ENCODE measurements at regions not wholly inside any gene's neighbourhood (a gene's known extent, or its start where the extent isn't known, plus 50 kb on each side); places are given as distances from the start of the nearest gene placed in this dataset.
A peak's percentile ranks its signal among the peaks of the same experiment; 100 is the strongest.

DNA sequence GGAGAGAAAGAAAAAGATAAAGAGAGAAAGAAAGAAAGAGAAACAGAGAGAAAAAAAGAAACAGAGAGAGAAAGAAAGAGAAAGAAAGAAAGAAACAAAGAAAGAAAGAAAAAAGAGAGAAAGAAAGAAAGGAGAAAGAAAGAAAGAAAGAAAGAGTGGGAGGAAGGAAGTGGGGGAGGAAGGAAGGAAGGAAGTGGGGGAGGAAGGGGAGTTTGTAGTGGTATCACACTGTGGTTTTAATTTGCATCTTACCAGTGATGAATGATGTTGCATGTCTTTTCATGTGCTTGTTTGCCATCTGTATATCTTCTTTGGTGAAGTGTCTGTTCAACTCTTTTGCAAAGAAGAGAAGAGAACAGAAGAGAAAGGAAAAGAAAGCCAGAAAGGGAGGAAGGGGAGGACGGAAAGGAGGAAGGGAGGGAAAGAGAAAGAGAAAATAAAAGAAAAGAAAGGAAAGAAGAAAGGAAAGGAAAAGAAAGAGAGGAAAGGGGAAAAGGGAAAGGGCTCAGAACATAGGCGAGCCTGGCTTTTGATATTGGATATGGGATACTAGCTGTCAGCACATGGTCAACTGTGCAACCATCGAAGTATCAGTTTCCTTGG lies 79.2 kb upstream of the FRMD4A start:
- no peak for DNase-seq (ENCODE audit: low spot score in 2 of 2)
- peak overlapping the region; percentile 32 for H3K27ac Mint-ChIP-seq
- H3K4me3 Mint-ChIP-seq = peak overlapping the region; percentile 2
- peaks cover 10% of the 10 kb centered on the region for H3K9me3 Mint-ChIP-seq
- H3K4me1 Mint-ChIP-seq = peaks cover 19% of the 10 kb centered on the region
- ATAC-seq = peak; percentile 57
- H3K36me3 Mint-ChIP-seq = peaks cover 4% of the 10 kb centered on the region

DNA sequence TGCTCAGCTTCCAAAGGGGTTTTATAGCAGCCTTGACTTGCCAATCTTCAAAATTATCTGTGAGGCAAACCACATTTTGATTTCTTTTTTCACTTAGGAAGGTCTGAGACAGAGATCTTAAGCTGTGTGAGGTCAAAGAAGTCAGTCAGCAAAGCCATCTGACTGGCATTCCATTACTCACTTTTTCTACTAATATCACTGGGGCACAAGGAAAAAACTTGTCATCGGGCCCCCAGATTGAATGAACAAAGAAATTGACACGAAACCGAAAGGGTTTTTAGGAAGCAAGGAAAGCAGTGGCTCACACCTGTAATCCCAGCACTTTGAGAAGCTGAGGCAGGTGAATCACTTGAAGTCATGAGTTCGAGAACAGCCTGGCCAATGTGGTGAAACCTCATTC lies 78.5 kb upstream of the FRMD4A start:
- no peak for DNase-seq (ENCODE audit: low spot score in 2 of 2)
- no peak overlapping the region for H3K27ac Mint-ChIP-seq

DNA sequence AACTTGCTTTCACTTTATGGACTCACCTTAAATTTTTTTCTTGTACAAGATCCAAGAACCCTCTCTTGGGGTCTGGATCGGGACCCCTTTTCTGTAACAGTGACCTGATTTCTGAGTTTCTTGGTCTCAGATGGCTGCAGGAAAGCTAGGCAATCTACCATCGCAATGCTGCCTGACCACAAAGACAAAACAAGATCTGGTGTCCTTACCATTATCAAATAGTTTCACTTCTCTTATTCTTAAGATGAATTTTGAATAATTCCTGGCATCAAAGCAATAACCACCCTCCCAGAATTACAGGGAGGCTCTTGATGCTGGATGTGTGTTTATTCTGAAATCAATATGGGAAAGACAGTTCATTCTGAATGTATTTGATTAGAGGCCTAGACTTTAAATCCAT lies 77.4 kb upstream of the FRMD4A start:
- H3K4me3 Mint-ChIP-seq = no peak overlapping the region
- H3K27ac Mint-ChIP-seq = no peak overlapping the region
- DNase-seq (ENCODE audit: low spot score in 2 of 2) = no peak
- ATAC-seq = no peak
- peaks cover 4% of the 10 kb centered on the region for H3K36me3 Mint-ChIP-seq
- H3K9me3 Mint-ChIP-seq = peaks cover 10% of the 10 kb centered on the region
- H3K4me1 Mint-ChIP-seq = peaks cover 19% of the 10 kb centered on the region

More for the DNA sequence above, 78.5 kb upstream of the FRMD4A start:
- Mint-ChIP-seq H3K9me3 (peaks cover 10% of the 10 kb centered on the region), H3K4me1 (peaks cover 19% of the 10 kb centered on the region), H3K36me3 (peaks cover 4% of the 10 kb centered on the region), H3K4me3 (peak overlapping the region; percentile 2)
- ATAC-seq = peak; percentile 34

- DNase-seq (ENCODE audit: low spot score in 2 of 2) (no peak), ATAC-seq (no peak)
- Mint-ChIP-seq H3K4me3 (no peak overlapping the region), H3K27ac (no peak overlapping the region), H3K4me1 (peaks cover 19% of the 10 kb centered on the region), H3K9me3 (peaks cover 10% of the 10 kb centered on the region), H3K36me3 (peaks cover 4% of the 10 kb centered on the region)
These were observed 76.8 kb upstream of the FRMD4A start for GRCh38 chr10:14407567-14407966.

DNA sequence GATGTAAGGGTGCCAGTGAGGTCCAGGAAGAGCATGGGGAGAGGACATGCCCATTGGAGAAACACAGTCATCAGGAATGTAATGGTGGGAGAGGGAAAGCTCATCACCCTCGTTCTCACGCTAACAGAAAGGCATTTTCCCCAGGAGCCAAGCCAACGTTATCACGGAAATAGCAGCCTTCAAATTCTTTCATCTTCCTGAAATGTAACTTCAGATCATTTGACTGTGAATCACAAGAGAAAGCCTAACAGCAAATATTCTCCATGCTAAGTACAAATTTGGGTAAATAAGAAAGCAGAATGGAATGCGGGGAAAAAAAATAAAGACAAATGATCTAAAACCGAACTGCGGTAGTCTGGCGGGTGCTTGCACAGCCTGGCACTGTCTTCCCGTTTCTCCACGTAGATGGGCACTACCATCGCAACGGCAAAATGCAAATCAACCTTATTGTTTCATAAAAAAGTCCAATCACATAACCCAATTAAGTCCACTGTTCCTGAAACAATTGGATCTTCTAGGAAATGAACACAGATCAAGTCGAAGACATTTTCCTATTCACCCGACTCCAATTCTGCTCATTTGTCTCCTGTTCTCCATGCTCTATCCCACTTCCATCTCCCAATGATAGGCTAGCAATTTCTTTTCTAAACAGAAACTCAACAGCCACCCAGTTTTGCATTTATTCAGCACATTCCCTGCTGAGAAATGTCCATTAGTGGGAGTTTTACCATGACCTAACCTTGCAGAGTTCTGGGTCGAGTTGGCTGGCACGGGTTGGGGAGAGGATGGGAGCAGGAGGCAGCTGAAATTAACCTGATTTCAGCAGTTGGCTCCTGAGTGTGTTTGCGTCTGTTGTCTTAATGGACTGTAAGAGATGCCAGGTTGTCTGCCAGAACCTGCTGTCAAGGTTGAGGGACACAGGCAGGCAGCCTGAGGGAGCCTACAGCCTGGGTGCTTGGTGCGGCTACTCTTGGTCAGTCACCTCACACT lies 74.6 kb upstream of the FRMD4A start:
- Mint-ChIP-seq H3K9me3 (peaks cover 7% of the 10 kb centered on the region), H3K27ac (no peak overlapping the region), H3K36me3 (peaks cover 4% of the 10 kb centered on the region), H3K4me3 (no peak overlapping the region), H3K4me1 (peaks cover 11% of the 10 kb centered on the region)
- ATAC-seq = no peak
- no peak for DNase-seq (ENCODE audit: low spot score in 2 of 2)

DNA sequence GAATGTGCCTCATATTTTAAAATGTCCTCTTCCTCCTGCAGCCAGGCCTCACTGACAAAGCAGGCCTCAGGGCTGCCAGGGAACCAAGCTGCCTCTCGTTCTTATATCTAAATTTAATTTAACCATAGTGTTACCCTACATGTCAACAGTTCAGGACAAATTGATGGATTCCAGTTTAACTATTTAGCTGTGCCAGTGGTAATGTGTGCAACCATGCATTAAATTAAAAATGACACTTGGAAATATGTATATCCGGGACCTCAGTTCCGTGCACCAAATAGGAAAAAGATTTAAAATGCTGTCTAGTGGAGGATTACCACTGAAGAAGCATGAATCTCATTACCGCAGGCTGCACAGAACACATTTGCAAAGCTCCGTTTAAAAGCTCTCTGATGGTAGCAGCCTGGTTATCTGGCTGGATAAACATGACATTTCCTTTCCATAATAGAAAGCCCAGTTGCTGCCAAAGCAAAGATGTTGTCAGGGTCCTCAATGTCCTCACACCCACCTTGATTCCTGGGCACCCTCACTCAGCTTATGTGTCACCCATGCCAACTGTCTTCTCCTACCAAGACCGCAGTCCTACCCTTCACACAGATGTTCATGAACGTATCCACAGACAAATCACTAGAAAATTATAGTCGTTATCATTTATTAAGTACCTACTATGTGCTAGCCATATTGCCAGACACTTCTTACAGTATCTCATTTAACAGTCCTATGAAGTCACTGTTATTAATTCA lies 73.3 kb upstream of the FRMD4A start:
- no peak for ATAC-seq
- H3K36me3 Mint-ChIP-seq = no peaks in the 10 kb centered on the region
- H3K9me3 Mint-ChIP-seq = no peaks in the 10 kb centered on the region
- no peaks in the 10 kb centered on the region for H3K4me1 Mint-ChIP-seq
- DNase-seq (ENCODE audit: low spot score in 2 of 2) = no peak
- H3K27ac Mint-ChIP-seq = no peak overlapping the region
- H3K4me3 Mint-ChIP-seq = no peak overlapping the region

- ATAC-seq (no peak), DNase-seq (ENCODE audit: low spot score in 2 of 2) (no peak)
- Mint-ChIP-seq H3K9me3 (no peaks in the 10 kb centered on the region), H3K27ac (no peak overlapping the region), H3K4me3 (no peak overlapping the region), H3K4me1 (no peaks in the 10 kb centered on the region), H3K36me3 (no peaks in the 10 kb centered on the region)
These were observed 72.6 kb upstream of the FRMD4A start for GRCh38 chr10:14403359-14403758.

DNA sequence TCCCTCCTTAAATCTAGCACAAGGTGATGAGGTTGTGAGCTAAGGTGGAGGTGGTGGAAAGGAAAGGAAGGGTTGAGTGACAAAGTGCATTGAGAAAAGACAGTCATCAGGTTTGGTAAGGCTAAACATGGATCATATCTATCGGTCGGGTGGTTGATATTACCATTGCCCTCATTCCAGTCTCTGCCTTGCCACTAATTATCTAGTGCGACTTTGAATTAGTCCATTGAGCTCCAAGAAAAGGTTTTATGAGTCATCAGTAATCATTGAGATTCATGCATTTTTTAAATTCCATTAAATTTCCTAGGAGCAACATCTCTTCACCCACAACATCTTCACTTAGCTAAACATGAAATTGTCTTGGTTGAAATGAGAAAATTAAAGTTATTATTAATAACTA lies 68.9 kb upstream of the FRMD4A start:
- ATAC-seq = no peak
- H3K9me3 Mint-ChIP-seq = peaks cover 3% of the 10 kb centered on the region
- H3K4me3 Mint-ChIP-seq = no peak overlapping the region
- H3K27ac Mint-ChIP-seq = no peak overlapping the region
- H3K4me1 Mint-ChIP-seq = no peaks in the 10 kb centered on the region
- no peak for DNase-seq (ENCODE audit: low spot score in 2 of 2)
- H3K36me3 Mint-ChIP-seq = no peaks in the 10 kb centered on the region

- Mint-ChIP-seq H3K27ac (no peak overlapping the region), H3K36me3 (no peaks in the 10 kb centered on the region)
- ATAC-seq = no peak
These were observed 66.3 kb upstream of the FRMD4A start for GRCh38 chr10:14397066-14397465.

DNA sequence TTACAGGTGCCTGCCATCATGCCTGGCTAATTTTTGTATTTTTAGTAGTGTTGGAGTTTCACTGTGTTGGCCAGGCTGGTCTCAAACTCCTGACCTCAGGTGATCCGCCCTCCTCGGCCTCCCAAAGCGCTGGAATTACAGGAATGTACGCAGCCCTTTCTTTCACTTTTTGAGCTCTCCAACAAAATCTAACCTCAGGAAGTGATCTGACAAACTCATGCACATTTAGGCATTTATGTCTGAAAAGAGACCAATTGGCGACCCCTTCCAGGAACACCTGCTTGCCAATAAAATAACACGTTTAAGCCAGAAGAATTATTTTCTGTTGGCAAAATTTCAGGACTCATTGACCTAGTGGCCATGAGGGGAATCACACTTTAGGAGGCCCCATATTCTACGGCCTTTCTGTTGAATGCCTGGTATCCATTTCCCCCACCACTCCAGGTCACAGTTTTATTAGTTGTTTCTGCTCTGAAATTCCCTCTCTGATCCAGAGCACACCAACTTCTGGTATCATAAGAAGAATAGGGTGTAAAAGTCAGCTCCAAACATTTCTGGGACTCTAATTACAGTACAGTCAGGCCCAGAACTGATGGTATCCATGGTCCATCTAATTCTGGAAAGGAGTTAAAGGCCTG lies 65.8 kb upstream of the FRMD4A start:
- ATAC-seq = no peak
- Mint-ChIP-seq H3K9me3 (peaks cover 3% of the 10 kb centered on the region), H3K4me3 (no peak overlapping the region), H3K4me1 (no peaks in the 10 kb centered on the region), H3K27ac (no peak overlapping the region), H3K36me3 (no peaks in the 10 kb centered on the region)
- DNase-seq (ENCODE audit: low spot score in 2 of 2) = no peak

More at GRCh38 chr10:14397066-14397465, 66.3 kb upstream of the FRMD4A start:
- DNase-seq (ENCODE audit: low spot score in 2 of 2) = no peak
- no peaks in the 10 kb centered on the region for H3K4me1 Mint-ChIP-seq
- H3K4me3 Mint-ChIP-seq = no peak overlapping the region
- H3K9me3 Mint-ChIP-seq = peaks cover 3% of the 10 kb centered on the region

DNA sequence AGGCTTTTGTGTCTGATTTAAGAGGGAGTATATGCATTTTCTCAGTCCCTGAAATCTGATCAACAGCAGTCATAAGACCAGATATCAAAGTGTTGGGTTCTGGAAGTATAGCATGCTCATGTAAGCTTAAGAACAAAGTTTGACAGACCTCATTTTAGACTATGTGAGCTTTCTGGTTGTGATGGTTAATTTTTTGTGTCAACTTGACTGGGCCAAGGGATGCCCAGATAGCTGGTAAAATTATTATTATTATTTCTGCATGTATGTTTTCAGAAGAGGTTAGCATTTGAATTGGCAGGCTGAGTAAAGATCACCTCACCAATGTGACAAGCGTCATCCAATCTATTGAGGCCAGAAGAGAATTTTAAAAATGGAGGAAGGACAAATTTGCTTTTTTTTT lies 63.5 kb upstream of the FRMD4A start:
- Mint-ChIP-seq H3K4me3 (no peak overlapping the region), H3K4me1 (peaks cover 13% of the 10 kb centered on the region), H3K9me3 (peaks cover 8% of the 10 kb centered on the region), H3K36me3 (peaks cover 9% of the 10 kb centered on the region), H3K27ac (no peak overlapping the region)
- no peak for ATAC-seq
- DNase-seq (ENCODE audit: low spot score in 2 of 2) = no peak

- no peak overlapping the region for H3K4me3 Mint-ChIP-seq
- peaks cover 9% of the 10 kb centered on the region for H3K36me3 Mint-ChIP-seq
- DNase-seq (ENCODE audit: low spot score in 2 of 2) (no peak), ATAC-seq (no peak)
- peaks cover 13% of the 10 kb centered on the region for H3K4me1 Mint-ChIP-seq
- peaks cover 8% of the 10 kb centered on the region for H3K9me3 Mint-ChIP-seq
- H3K27ac Mint-ChIP-seq = no peak overlapping the region
These were observed 60.6 kb upstream of the FRMD4A start for GRCh38 chr10:14391342-14391741.

GRCh38 chr10:14389981-14390590 lies 59.4 kb upstream of the FRMD4A start:
- H3K9me3 Mint-ChIP-seq = peaks cover 8% of the 10 kb centered on the region
- H3K36me3 Mint-ChIP-seq = peaks cover 9% of the 10 kb centered on the region
- peaks cover 21% of the 10 kb centered on the region for H3K4me1 Mint-ChIP-seq
- H3K4me3 Mint-ChIP-seq = no peak overlapping the region
- peak overlapping the region; percentile 61 for H3K27ac Mint-ChIP-seq
- DNase-seq (ENCODE audit: low spot score in 2 of 2) (peak in 1 of 2 donors; percentile 57), ATAC-seq (peak; percentile 88)

GRCh38 chr10:14385596-14386593 lies 55.2 kb upstream of the FRMD4A start:
- no peak overlapping the region for H3K4me3 Mint-ChIP-seq
- H3K4me1 Mint-ChIP-seq = peaks cover 20% of the 10 kb centered on the region
- peaks cover 5% of the 10 kb centered on the region for H3K9me3 Mint-ChIP-seq
- peaks cover 9% of the 10 kb centered on the region for H3K36me3 Mint-ChIP-seq
- DNase-seq (ENCODE audit: low spot score in 2 of 2) = peak in 1 of 2 donors; percentile 53
- no peak overlapping the region for H3K27ac Mint-ChIP-seq
- ATAC-seq = peak; percentile 86
